SK-N-MC (cell line): ENCODE measurements at regions not wholly inside any gene's neighbourhood (a gene's known extent, or its start where the extent isn't known, plus 50 kb on each side); places are given as distances from the start of the nearest gene placed in this dataset.

Source experiments
- EZH2 ChIP-seq: fragments of 200-600 bp; sonication (generic); IDR thresholded peaks from one replicate; pipeline ENCODE4 v1.6.1; 2017; ENCODE audit warnings: antibody characterized with exemption
- POLR2AphosphoS5 ChIP-seq: IDR thresholded peaks from 2 replicates; pipeline ENCODE4 v1.6.1; 2012; ENCODE audit warnings: mild to moderate bottlenecking, low read depth, low read length, borderline replicate concordance

- TF ChIP-seq POLR2AphosphoS5 (no peak), EZH2 (no peak)
Observed at GRCh38 chr10:44757551-44758205, 153.5 kb upstream of the TMEM72 start.
